GM23248 (cell line): ENCODE measurements at regions not wholly inside any gene's neighbourhood (a gene's known extent, or its start where the extent isn't known, plus 50 kb on each side); places are given as distances from the start of the nearest gene placed in this dataset.

Experiments used
- DNase-seq: peaks from one replicate; pipeline ENCODE4 v3.0.0-alpha.2; 2015
- H2AFZ ChIP-seq: fragments of 200-600 bp; sonication (generic); 2 replicates; pipeline ENCODE4 v1.6.1; 2016; ENCODE audit warnings: antibody characterized with exemption
- H3F3A ChIP-seq: fragments of 200-600 bp; sonication (generic); 2 replicates; pipeline ENCODE4 v1.6.1; 2016; ENCODE audit warnings: mild to moderate bottlenecking, antibody characterized with exemption, mixed run types; ENCODE audit not compliant: insufficient read depth
- H3K27ac ChIP-seq: fragments of 200-600 bp; sonication (generic); 2 replicates; pipeline ENCODE4 v1.5.1; 2016; ENCODE audit warnings: mild to moderate bottlenecking
- H3K27me3 ChIP-seq: fragments of 200-600 bp; sonication (generic); replicated peaks from 2 replicates; pipeline ENCODE4 v1.6.1; 2016; ENCODE audit warnings: mild to moderate bottlenecking; ENCODE audit not compliant: insufficient read depth
- H3K36me3 ChIP-seq: fragments of 200-600 bp; sonication (generic); 2 replicates; pipeline ENCODE4 v1.6.1; 2016; ENCODE audit warnings: low read depth, mild to moderate bottlenecking
- H3K4me1 ChIP-seq: fragments of 200-600 bp; sonication (generic); 2 replicates; pipeline ENCODE4 v1.6.1; 2016; ENCODE audit warnings: mild to moderate bottlenecking; ENCODE audit not compliant: insufficient read depth
- H3K4me2 ChIP-seq: fragments of 200-600 bp; sonication (generic); one replicate; pipeline ENCODE4 v1.6.1; 2016; ENCODE audit warnings: mild to moderate bottlenecking; ENCODE audit not compliant: unreplicated experiment
- H3K4me3 ChIP-seq: fragments of 200-600 bp; sonication (generic); 2 replicates; pipeline ENCODE4 v1.5.1; 2016; ENCODE audit warnings: mild to moderate bottlenecking
- H3K79me2 ChIP-seq: fragments of 200-600 bp; sonication (generic); 2 replicates; pipeline ENCODE4 v1.6.1; 2016; ENCODE audit warnings: mild to moderate bottlenecking; ENCODE audit not compliant: insufficient read depth
- H3K9ac ChIP-seq: fragments of 200-600 bp; sonication (generic); 2 replicates; pipeline ENCODE4 v1.6.1; 2016; ENCODE audit warnings: mild to moderate bottlenecking
- H3K9me2 ChIP-seq: fragments of 200-600 bp; sonication (generic); 2 replicates; pipeline ENCODE4 v1.6.1; 2016; ENCODE audit warnings: mixed run types, mild to moderate bottlenecking, moderate library complexity; ENCODE audit not compliant: insufficient read depth
- H3K9me3 ChIP-seq: fragments of 200-600 bp; sonication (generic); one replicate; pipeline ENCODE4 v1.6.1; 2017; ENCODE audit warnings: low read depth
- H4K20me1 ChIP-seq: fragments of 200-600 bp; sonication (generic); 2 replicates; pipeline ENCODE4 v1.6.0; 2016; ENCODE audit not compliant: insufficient read depth
- EZH2 ChIP-seq: fragments of 200-600 bp; sonication (generic); IDR thresholded peaks from 2 replicates; pipeline ENCODE4 v1.6.1; 2018; ENCODE audit warnings: antibody characterized with exemption, mild to moderate bottlenecking; ENCODE audit not compliant: insufficient read depth, poor library complexity, severe bottlenecking
- EZH2phosphoT487 ChIP-seq: fragments of 200-600 bp; sonication (generic); IDR thresholded peaks from 2 replicates; pipeline ENCODE4 v1.6.1; 2018; ENCODE audit warnings: antibody characterized with exemption, moderate library complexity, mild to moderate bottlenecking, low read depth; ENCODE audit not compliant: insufficient read depth
- WGBS, 2 experiments: methylation state at CpG; one replicate each; pipeline ENCODE4 v1.1.6; 2015 to 2017; ENCODE audit warnings: low lambda C conversion rate in 2 of 2, low coverage in 1 of 2; ENCODE audit errors: missing lambda C conversion rate in 2 of 2; 5-methylcytosine and 5-hydroxymethylcytosine counted together
- in situ Hi-C: fragments of 300-500 bp; cut with MboI; formaldehyde crosslinking; loops from 2 replicates; pipeline ENCODE4 v1.15.0; 2020

DNA sequence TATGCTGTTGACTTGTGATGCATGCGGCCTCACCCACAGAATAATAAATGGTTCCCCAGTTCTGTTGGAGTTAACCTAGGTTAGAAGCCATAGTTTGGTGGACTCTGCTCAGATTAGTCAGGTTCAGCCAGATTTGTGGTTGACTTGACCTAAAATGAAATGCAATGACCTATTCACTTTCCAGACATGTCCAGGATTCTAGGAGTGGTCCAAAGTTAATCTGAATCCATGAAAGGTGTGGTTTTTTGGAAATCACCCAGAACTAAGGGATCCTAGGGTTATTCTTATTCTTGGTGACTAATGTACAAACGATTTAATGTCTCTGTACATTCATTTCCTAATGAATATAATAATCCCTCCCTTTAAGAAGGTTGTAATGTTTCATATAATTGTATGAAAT, 88.9 kb upstream of the RBBP8 start:
- in situ Hi-C loops, result no loop called here
- Histone ChIP-seq H4K20me1 (no peaks in the 10 kb centered on the region), H3K4me1 (peaks cover 68% of the 10 kb centered on the region), H3K36me3 (no peaks in the 10 kb centered on the region), H3K79me2 (no peaks in the 10 kb centered on the region), H2AFZ (no peak overlapping the region), H3K4me3 (no peak overlapping the region), H3K9me3 (no peaks in the 10 kb centered on the region), H3K9me2 (no peaks in the 10 kb centered on the region), H3K27me3 (no peaks in the 10 kb centered on the region), H3K9ac (no peak overlapping the region), H3F3A (peaks cover 53% of the 10 kb centered on the region), H3K4me2 (peak overlapping the region; percentile 6), H3K27ac (no peak overlapping the region)
- no peak for TF ChIP-seq EZH2phosphoT487
- TF ChIP-seq EZH2, result no peak
- 74 to 87% methylated on average over 2 of the region's 2 CpGs for WGBS, 2 experiments
- peak; percentile 29 for DNase-seq

DNA sequence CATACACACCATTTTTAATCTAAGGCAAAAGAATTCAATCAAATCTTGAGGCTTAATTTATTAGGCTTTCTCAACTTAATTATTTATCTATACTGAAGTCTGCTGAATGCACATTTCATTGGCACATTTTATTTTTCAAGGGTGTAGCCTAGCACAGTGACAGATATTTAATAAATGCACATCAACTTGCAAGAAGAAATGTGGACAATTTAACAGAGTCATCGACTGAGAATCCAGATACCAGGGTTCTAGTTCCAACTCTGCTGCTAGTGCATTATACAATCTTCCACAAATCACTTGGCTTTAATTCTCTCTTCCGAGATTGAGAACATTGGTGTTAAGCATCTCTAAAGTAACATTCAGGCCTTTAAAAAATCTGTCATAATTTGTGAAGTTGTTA, 88.5 kb upstream of the RBBP8 start:
- Histone ChIP-seq H3K4me2 (peak overlapping the region; percentile 6), H3F3A (peaks cover 52% of the 10 kb centered on the region), H4K20me1 (no peaks in the 10 kb centered on the region), H3K4me3 (no peak overlapping the region), H3K27ac (no peak overlapping the region), H2AFZ (no peak overlapping the region), H3K36me3 (no peaks in the 10 kb centered on the region), H3K9me2 (no peaks in the 10 kb centered on the region), H3K27me3 (no peaks in the 10 kb centered on the region), H3K9me3 (no peaks in the 10 kb centered on the region), H3K79me2 (no peaks in the 10 kb centered on the region), H3K4me1 (peaks cover 64% of the 10 kb centered on the region), H3K9ac (no peak overlapping the region)
- no peak for DNase-seq
- WGBS, 2 experiments, result 64 to 78% methylated on average over 2 of the region's 2 CpGs
- in situ Hi-C loops, result no loop called here
- TF ChIP-seq EZH2 (no peak), EZH2phosphoT487 (no peak)

DNA sequence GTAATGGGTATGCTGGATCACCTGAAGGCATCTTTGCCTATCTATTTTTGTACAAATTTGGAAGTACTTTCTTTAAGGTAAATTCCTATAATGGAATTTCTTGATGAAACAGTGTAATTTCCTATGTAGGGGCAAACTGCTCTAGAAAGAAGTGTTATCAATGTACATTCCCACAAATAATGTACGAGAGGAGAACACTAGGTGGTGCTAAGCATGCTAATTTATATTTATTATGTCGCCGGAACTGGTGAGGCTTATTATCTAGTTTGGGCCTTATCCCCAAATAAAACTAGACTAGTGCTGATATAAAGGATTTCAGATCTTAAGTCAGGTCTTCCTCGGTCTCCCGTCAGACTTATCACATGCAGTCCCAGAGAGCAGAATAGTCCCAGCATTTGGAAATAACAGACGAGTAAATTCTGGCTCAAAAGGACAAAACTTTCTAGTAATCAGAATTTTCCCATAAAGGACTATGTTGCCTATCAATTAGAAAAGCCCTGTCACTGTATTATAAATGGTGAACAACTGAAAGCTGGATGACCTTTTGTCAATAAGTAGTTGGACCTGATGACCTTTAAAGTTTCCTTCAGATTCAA, 86.9 kb upstream of the RBBP8 start:
- H4K20me1 ChIP-seq, result no peaks in the 10 kb centered on the region
- peak; percentile 49 for DNase-seq
- H3K27ac ChIP-seq, result no peak overlapping the region
- 0 out of 2 replicates have a peak overlapping the region, but pooled peaks have one; percentile 35 for H2AFZ ChIP-seq
- TF ChIP-seq EZH2 (no peak), EZH2phosphoT487 (no peak)
- no peak overlapping the region for H3K4me2 ChIP-seq
- peaks cover 36% of the 10 kb centered on the region for H3F3A ChIP-seq
- no peaks in the 10 kb centered on the region for H3K79me2 ChIP-seq
- no peaks in the 10 kb centered on the region for H3K9me2 ChIP-seq
- H3K4me1 ChIP-seq, result peaks cover 49% of the 10 kb centered on the region
- H3K9ac ChIP-seq, result no peak overlapping the region
- H3K4me3 ChIP-seq, result no peak overlapping the region
- no peaks in the 10 kb centered on the region for H3K9me3 ChIP-seq
- H3K27me3 ChIP-seq, result no peaks in the 10 kb centered on the region
- in situ Hi-C loops, result no loop called here
- no peaks in the 10 kb centered on the region for H3K36me3 ChIP-seq
- 41 to 44% methylated on average over 6 of the region's 6 CpGs for WGBS, 2 experiments

DNA sequence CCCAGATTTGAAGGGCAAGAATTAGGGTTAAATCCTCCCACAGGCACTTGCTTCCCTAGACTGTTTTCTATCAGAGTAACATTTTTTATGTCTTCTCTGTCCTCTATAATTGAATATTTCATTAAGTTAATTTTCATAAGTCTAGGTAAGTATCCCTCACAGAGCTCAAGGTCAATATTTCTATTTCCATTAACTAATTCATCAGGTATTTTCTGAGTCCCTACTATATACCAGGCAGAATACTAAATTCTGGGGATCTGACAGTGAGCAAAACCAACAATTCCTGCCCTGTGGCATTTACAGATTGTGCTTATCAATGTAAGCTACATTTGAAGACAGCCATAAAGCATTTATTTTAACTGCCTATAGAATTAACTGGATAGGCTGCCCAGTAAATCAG, 86.4 kb upstream of the RBBP8 start:
- Histone ChIP-seq H3K9me3 (no peaks in the 10 kb centered on the region), H3K27me3 (no peaks in the 10 kb centered on the region), H3K36me3 (no peaks in the 10 kb centered on the region), H3K4me1 (peaks cover 49% of the 10 kb centered on the region), H2AFZ (0 out of 2 replicates have a peak overlapping the region, but pooled peaks have one; percentile 35), H3K9me2 (no peaks in the 10 kb centered on the region), H3K4me2 (peak overlapping the region; percentile 3), H3K4me3 (no peak overlapping the region), H3K9ac (no peak overlapping the region), H3K79me2 (no peaks in the 10 kb centered on the region), H3F3A (peaks cover 36% of the 10 kb centered on the region), H4K20me1 (no peaks in the 10 kb centered on the region), H3K27ac (peak overlapping the region; percentile 19; the same call in 1 of the 2 replicates)
- in situ Hi-C loops, result no loop called here
- no peak for TF ChIP-seq EZH2
- no peak for TF ChIP-seq EZH2phosphoT487
- no peak for DNase-seq

DNA sequence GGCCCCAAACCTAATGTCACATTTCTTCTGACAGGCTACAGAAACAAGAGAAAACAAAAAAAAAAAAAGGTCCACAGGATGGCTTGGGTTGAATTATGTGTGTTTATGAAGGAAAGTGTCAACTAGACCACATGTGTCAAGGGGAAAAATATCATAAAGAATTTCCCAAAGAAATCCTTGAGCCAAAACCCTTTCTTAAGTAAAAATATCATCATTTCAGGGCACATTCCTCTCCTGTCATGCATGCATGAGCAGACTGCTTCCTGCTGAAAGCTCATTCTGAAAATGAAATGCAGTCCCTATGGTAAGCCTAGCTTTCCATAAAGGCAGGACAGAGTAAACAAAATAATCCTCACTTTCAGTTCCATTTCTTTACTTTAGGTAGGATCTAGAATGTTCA, 85.7 kb upstream of the RBBP8 start:
- DNase-seq, result peak; percentile 56
- H3K9ac ChIP-seq, result no peak overlapping the region
- no peak overlapping the region for H3K4me3 ChIP-seq
- H3K9me3 ChIP-seq, result no peaks in the 10 kb centered on the region
- H3F3A ChIP-seq, result peaks cover 36% of the 10 kb centered on the region
- no peaks in the 10 kb centered on the region for H3K79me2 ChIP-seq
- no peaks in the 10 kb centered on the region for H3K9me2 ChIP-seq
- peak overlapping the region; percentile 54 for H3K4me2 ChIP-seq
- TF ChIP-seq EZH2phosphoT487 (no peak), EZH2 (no peak)
- no peaks in the 10 kb centered on the region for H3K36me3 ChIP-seq
- H4K20me1 ChIP-seq, result no peaks in the 10 kb centered on the region
- in situ Hi-C loops, result no loop called here
- peak overlapping the region; percentile 19 for H3K27ac ChIP-seq
- H2AFZ ChIP-seq, result no peak overlapping the region
- H3K4me1 ChIP-seq, result peaks cover 49% of the 10 kb centered on the region
- H3K27me3 ChIP-seq, result no peaks in the 10 kb centered on the region
